Aorta (tissue), 5 donors: ENCODE measurements at regions not wholly inside any gene's neighbourhood (a gene's known extent, or its start where the extent isn't known, plus 50 kb on each side); places are given as distances from the start of the nearest gene placed in this dataset.

Experiments used
- ATAC-seq: fragments of 200-7000 bp; cut with Tn5 transposase; one replicate; pipeline ENCODE4 v1.9.1; 2022; ENCODE audit warnings: moderate library complexity; ENCODE audit not compliant: low FRiP score
- DNase-seq, 2 donors: peaks; one replicate each; pipeline ENCODE4 v3.0.0-alpha.2; 2020
- H3K27ac ChIP-seq, 2 donors: one replicate each; pipeline ENCODE4 v1.5.1; 2013; ENCODE audit warnings: low read length in 2 of 2, mild to moderate bottlenecking in 2 of 2, moderate library complexity in 2 of 2, control low read depth in 1 of 2, inconsistent platforms in 1 of 2, low read depth in 1 of 2
- H3K27me3 ChIP-seq, 2 donors: one replicate each; pipeline ENCODE4 v1.6.1; 2013; ENCODE audit warnings: control low read depth in 1 of 2, low read length in 1 of 2, mild to moderate bottlenecking in 1 of 2, moderate library complexity in 1 of 2; ENCODE audit not compliant: insufficient read depth in 2 of 2, control insufficient read depth in 1 of 2
- H3K36me3 ChIP-seq, 2 donors: one replicate each; pipeline ENCODE4 v1.6.1; 2013; ENCODE audit warnings: control low read depth in 1 of 2, low read length in 1 of 2, mild to moderate bottlenecking in 1 of 2; ENCODE audit not compliant: insufficient read depth in 2 of 2, control insufficient read depth in 1 of 2
- H3K4me1 ChIP-seq, 2 donors: one replicate each; pipeline ENCODE4 v1.6.1; 2013; ENCODE audit warnings: low read length in 2 of 2, control low read depth in 1 of 2, mild to moderate bottlenecking in 1 of 2, moderate library complexity in 1 of 2; ENCODE audit not compliant: insufficient read depth in 2 of 2, control insufficient read depth in 1 of 2
- H3K4me3 ChIP-seq, 2 donors: one replicate each; pipeline ENCODE4 v1.5.1; 2013; ENCODE audit warnings: low read length in 2 of 2, control low read depth in 1 of 2, mild to moderate bottlenecking in 1 of 2
- H3K9me3 ChIP-seq: one replicate; pipeline ENCODE4 v1.6.1; 2013; ENCODE audit warnings: mild to moderate bottlenecking, low read length; ENCODE audit not compliant: control insufficient read depth
- WGBS, 2 donors: extraction: QIAGEN DNeasy Blood & Tissue Kit; methylation state at CpG; one replicate each; pipeline ENCODE4 v1.1.7; 2013; 5-methylcytosine and 5-hydroxymethylcytosine counted together
- intact Hi-C, 2 donors: fragments of 100-400 bp; cut with DNase I; formaldehyde crosslinking; loops; one replicate each; pipeline versions ENCODE4 v1.14.2 to v1.15.0; 2022
- donor health status: healthy with polysubstance abuse.
- donor health status: Bipolar disorder and iron deficiency.
- donor health status: DM: no; HTN: no; CAD: no.
- donor health status: DM: no; HTN: no; CAD: no.
- donor health status: DM: yes; HTN: yes; CAD: no.

- ATAC-seq (no peak), DNase-seq (no peak)
- no peaks in the 10 kb centered on the region for H3K36me3 ChIP-seq
- H3K4me1 ChIP-seq = no peaks in the 10 kb centered on the region
- no peaks in the 10 kb centered on the region for H3K9me3 ChIP-seq
- H3K27ac ChIP-seq = no peak overlapping the region
- no peak overlapping the region for H3K4me3 ChIP-seq
- no peaks in the 10 kb centered on the region for H3K27me3 ChIP-seq
- intact Hi-C loops = no loop called here
- 84 to 85% methylated on average over 6 of the region's 6 CpGs for WGBS, 2 donors
Observed at GRCh38 chr21:40952551-40953323, 105.8 kb upstream of the DSCAM start.

GRCh38 chr21:40964691-40965090 lies 117.7 kb upstream of the DSCAM start:
- Histone ChIP-seq H3K36me3 (no peaks in the 10 kb centered on the region), H3K27ac (no peak overlapping the region), H3K4me3 (no peak overlapping the region), H3K4me1 (no peaks in the 10 kb centered on the region), H3K27me3 (peaks cover 0 to 2% of the 10 kb centered on the region in 2 donors), H3K9me3 (peaks cover 2% of the 10 kb centered on the region)
- ATAC-seq (no peak), DNase-seq (no peak)
- intact Hi-C loops = no loop called here
- WGBS, 2 donors = 27 to 37% methylated on average over 2 of the region's 2 CpGs

GRCh38 chr21:40967771-40968170 lies 120.8 kb upstream of the DSCAM start:
- intact Hi-C loops = no loop called here
- no peak for DNase-seq

GRCh38 chr21:40972151-40972550 lies 125.2 kb upstream of the DSCAM start:
- 48 to 78% methylated on average over 2 of the region's 2 CpGs for WGBS, 2 donors
- no peak for ATAC-seq
- H3K4me3 ChIP-seq = no peak overlapping the region
- H3K27me3 ChIP-seq = no peaks in the 10 kb centered on the region
- H3K4me1 ChIP-seq = no peaks in the 10 kb centered on the region
- no peaks in the 10 kb centered on the region for H3K36me3 ChIP-seq
- peaks cover 5% of the 10 kb centered on the region for H3K9me3 ChIP-seq
- H3K27ac ChIP-seq = no peak overlapping the region
- intact Hi-C loops = no loop called here
- no peak for DNase-seq

More at GRCh38 chr21:40967771-40968170, 120.8 kb upstream of the DSCAM start:
- Histone ChIP-seq H3K27me3 (no peaks in the 10 kb centered on the region), H3K9me3 (no peaks in the 10 kb centered on the region), H3K4me3 (no peak overlapping the region), H3K36me3 (no peaks in the 10 kb centered on the region), H3K27ac (no peak overlapping the region), H3K4me1 (no peaks in the 10 kb centered on the region)
- no peak for ATAC-seq
- WGBS, 2 donors = 14 to 20% methylated on average over 3 of the region's 3 CpGs

- ATAC-seq (no peak), DNase-seq (no peak)
- H3K36me3 ChIP-seq = no peaks in the 10 kb centered on the region
- no peak overlapping the region for H3K27ac ChIP-seq
- no peaks in the 10 kb centered on the region for H3K27me3 ChIP-seq
- intact Hi-C loops = no loop called here
- no peaks in the 10 kb centered on the region for H3K4me1 ChIP-seq
- H3K9me3 ChIP-seq = peaks cover 5% of the 10 kb centered on the region
- H3K4me3 ChIP-seq = no peak overlapping the region
Observed at GRCh38 chr21:40976198-40977109, 129.5 kb upstream of the DSCAM start.

- H3K9me3 ChIP-seq = no peaks in the 10 kb centered on the region
- H3K27me3 ChIP-seq = no peaks in the 10 kb centered on the region
- no peaks in the 10 kb centered on the region for H3K36me3 ChIP-seq
- no peaks in the 10 kb centered on the region for H3K4me1 ChIP-seq
- 78 to 79% methylated on average over 4 of the region's 4 CpGs for WGBS, 2 donors
- no peak overlapping the region for H3K27ac ChIP-seq
- no peak overlapping the region for H3K4me3 ChIP-seq
- intact Hi-C loops = no loop called here
- no peak for DNase-seq
- ATAC-seq = no peak
Observed at GRCh38 chr21:40985370-40985769, 138.4 kb upstream of the DSCAM start.

GRCh38 chr21:40990366-40990765 lies 143.4 kb upstream of the DSCAM start:
- H3K9me3 ChIP-seq = no peaks in the 10 kb centered on the region
- ATAC-seq (peak; percentile 19), DNase-seq (no peak)
- 92 to 96% methylated on average over 2 of the region's 2 CpGs for WGBS, 2 donors
- no peaks in the 10 kb centered on the region for H3K27me3 ChIP-seq
- H3K4me1 ChIP-seq = no peaks in the 10 kb centered on the region
- intact Hi-C loops = no loop called here
- H3K36me3 ChIP-seq = no peaks in the 10 kb centered on the region
- no peak overlapping the region for H3K27ac ChIP-seq
- H3K4me3 ChIP-seq = no peak overlapping the region

- DNase-seq (no peak), ATAC-seq (no peak)
- Histone ChIP-seq H3K36me3 (no peaks in the 10 kb centered on the region), H3K27me3 (no peaks in the 10 kb centered on the region), H3K27ac (no peak overlapping the region), H3K9me3 (peaks cover 4% of the 10 kb centered on the region), H3K4me3 (no peak overlapping the region), H3K4me1 (no peaks in the 10 kb centered on the region)
- intact Hi-C loops = no loop called here
- WGBS, 2 donors = 74 to 77% methylated on average over 3 of the region's 3 CpGs
Observed at GRCh38 chr21:40997831-40998230, 150.9 kb upstream of the DSCAM start.

- 91 to 95% methylated on average over 1 of the region's 1 CpG for WGBS, 2 donors
- peaks cover 4% of the 10 kb centered on the region for H3K9me3 ChIP-seq
- H3K4me1 ChIP-seq = no peaks in the 10 kb centered on the region
- no peak for ATAC-seq
- intact Hi-C loops = no loop called here
- DNase-seq = no peak
- H3K27me3 ChIP-seq = no peaks in the 10 kb centered on the region
- H3K36me3 ChIP-seq = no peaks in the 10 kb centered on the region
- H3K27ac ChIP-seq = no peak overlapping the region
- no peak overlapping the region for H3K4me3 ChIP-seq
Observed at GRCh38 chr21:41000838-41001237, 153.9 kb upstream of the DSCAM start.
